ENCODE measurements at regions not wholly inside any gene's neighbourhood (a gene's known extent, or its start where the extent isn't known, plus 50 kb on each side); places are given as distances from the start of the nearest gene placed in this dataset.

DNA sequence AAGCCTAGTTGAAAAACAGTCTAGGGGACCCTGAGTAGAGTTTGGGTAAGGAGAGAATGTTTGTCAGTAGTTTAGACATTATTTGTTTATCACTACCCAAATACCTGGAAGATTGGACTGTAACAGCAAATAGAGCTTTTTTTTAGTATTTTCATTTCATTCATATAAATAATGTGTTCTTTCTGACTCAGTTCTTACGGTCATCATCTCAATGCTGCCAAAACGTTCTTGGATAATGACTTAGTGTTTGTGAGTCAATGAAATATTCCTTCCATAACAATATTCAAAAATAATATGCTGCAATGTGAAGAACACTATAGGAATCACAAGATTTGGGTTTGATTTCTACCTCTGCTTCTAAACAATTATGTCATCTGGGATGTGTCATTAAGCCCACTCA lies 400.0 kb upstream of the PKN2 start:
- no peak for TF ChIP-seq POLR2A (IDR thresholded peaks at IDR 0.05; ENCODE audit: low read depth, low read length)
- no peak for TF ChIP-seq ATF3 (IDR thresholded peaks at IDR 0.05; ENCODE audit: borderline replicate concordance, extremely low read depth, low read depth, low read length)
- no peak for TF ChIP-seq SKIL (IDR thresholded peaks at IDR 0.05; ENCODE audit: low read depth, poor library complexity, severe bottlenecking)
- TF ChIP-seq NKRF (conservative IDR thresholded peaks at IDR 0.05): no peak
- TF ChIP-seq, protein P1, sequence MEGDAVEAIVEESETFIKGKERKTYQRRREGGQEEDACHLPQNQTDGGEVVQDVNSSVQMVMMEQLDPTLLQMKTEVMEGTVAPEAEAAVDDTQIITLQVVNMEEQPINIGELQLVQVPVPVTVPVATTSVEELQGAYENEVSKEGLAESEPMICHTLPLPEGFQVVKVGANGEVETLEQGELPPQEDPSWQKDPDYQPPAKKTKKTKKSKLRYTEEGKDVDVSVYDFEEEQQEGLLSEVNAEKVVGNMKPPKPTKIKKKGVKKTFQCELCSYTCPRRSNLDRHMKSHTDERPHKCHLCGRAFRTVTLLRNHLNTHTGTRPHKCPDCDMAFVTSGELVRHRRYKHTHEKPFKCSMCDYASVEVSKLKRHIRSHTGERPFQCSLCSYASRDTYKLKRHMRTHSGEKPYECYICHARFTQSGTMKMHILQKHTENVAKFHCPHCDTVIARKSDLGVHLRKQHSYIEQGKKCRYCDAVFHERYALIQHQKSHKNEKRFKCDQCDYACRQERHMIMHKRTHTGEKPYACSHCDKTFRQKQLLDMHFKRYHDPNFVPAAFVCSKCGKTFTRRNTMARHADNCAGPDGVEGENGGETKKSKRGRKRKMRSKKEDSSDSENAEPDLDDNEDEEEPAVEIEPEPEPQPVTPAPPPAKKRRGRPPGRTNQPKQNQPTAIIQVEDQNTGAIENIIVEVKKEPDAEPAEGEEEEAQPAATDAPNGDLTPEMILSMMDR (IDR thresholded peaks at IDR 0.05 in 2 of 3, conservative IDR thresholded peaks at IDR 0.05 in 1 of 3; ENCODE audit: control insufficient read depth in 2 of 3, extremely low read depth in 1 of 3, insufficient read depth in 1 of 3, low read depth in 3 of 3, low read length in 3 of 3): no peak
- TF ChIP-seq NFYB (IDR thresholded peaks at IDR 0.05; ENCODE audit: insufficient read depth, low read depth, low read length): no peak
- TF ChIP-seq IRF3 (IDR thresholded peaks at IDR 0.05): no peak
- no peak for TF ChIP-seq POLR2AphosphoS5 (IDR thresholded peaks at IDR 0.05; ENCODE audit: low read length)
- TF ChIP-seq SP1 (IDR thresholded peaks at IDR 0.05; ENCODE audit: low read depth, low read length): no peak
- TF ChIP-seq, protein P2, sequence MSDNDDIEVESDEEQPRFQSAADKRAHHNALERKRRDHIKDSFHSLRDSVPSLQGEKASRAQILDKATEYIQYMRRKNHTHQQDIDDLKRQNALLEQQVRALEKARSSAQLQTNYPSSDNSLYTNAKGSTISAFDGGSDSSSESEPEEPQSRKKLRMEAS (IDR thresholded peaks at IDR 0.05; ENCODE audit: low read depth, low read length): no peak
- no peak for TF ChIP-seq TAF1 (IDR thresholded peaks at IDR 0.05; ENCODE audit: borderline replicate concordance, low read depth, low read length)
- no peak for TF ChIP-seq SIX5 (IDR thresholded peaks at IDR 0.05; ENCODE audit: low read depth, low read length, severe bottlenecking)
- TF ChIP-seq CREB1 (IDR thresholded peaks at IDR 0.05; ENCODE audit: low read depth): no peak
- no peak for TF ChIP-seq TCF12 (IDR thresholded peaks at IDR 0.05; ENCODE audit: low read depth, low read length)

Measured in GM12878 (cell line).